ENCODE measurements at regions not wholly inside any gene's neighbourhood (a gene's known extent, or its start where the extent isn't known, plus 50 kb on each side); places are given as distances from the start of the nearest gene placed in this dataset.

DNA sequence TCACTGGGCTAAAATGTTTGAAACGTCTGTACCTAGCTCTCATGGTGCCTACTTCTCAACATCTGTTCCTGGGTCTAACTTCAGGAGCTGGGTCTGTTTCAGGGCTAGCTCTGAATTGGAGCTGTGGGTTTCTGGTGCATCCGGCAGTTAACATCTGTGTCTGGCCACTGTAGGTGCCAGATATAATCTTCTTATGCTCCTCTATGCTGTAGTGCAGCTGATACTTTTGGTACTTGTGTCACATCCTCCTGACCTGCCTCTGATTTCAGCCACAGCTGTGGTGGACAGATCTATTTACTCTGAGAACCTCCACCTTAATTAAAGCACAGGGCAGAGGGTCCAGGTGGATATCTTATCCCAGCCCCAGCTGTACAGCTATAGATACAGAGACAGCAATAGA lies 496.5 kb upstream of the CDH11 start:
- TF ChIP-seq, protein P1, sequence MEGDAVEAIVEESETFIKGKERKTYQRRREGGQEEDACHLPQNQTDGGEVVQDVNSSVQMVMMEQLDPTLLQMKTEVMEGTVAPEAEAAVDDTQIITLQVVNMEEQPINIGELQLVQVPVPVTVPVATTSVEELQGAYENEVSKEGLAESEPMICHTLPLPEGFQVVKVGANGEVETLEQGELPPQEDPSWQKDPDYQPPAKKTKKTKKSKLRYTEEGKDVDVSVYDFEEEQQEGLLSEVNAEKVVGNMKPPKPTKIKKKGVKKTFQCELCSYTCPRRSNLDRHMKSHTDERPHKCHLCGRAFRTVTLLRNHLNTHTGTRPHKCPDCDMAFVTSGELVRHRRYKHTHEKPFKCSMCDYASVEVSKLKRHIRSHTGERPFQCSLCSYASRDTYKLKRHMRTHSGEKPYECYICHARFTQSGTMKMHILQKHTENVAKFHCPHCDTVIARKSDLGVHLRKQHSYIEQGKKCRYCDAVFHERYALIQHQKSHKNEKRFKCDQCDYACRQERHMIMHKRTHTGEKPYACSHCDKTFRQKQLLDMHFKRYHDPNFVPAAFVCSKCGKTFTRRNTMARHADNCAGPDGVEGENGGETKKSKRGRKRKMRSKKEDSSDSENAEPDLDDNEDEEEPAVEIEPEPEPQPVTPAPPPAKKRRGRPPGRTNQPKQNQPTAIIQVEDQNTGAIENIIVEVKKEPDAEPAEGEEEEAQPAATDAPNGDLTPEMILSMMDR (CRISPR knock-in tag; IDR thresholded peaks at IDR 0.05) = no peak
- TF ChIP-seq SETDB1 (CRISPR knock-in tag; IDR thresholded peaks at IDR 0.05; ENCODE audit: borderline replicate concordance) = no peak
